WTC11 (cell line): ENCODE measurements at regions not wholly inside any gene's neighbourhood (a gene's known extent, or its start where the extent isn't known, plus 50 kb on each side); places are given as distances from the start of the nearest gene placed in this dataset.

ENCODE experiments used
- ATAC-seq: fragments of 200-7000 bp; cut with Tn5 transposase; 2 replicates; pipeline ENCODE4 v1.10.0; 2021; ENCODE audit warnings: mild to moderate bottlenecking, moderate library complexity
- CTCF ChIA-PET: fragments of 300-600 bp; sonication (Branson Sonifier 250); formaldehyde crosslinking; loops from one replicate; lab custom pipeline; 2021; ENCODE audit warnings: antibody characterized with exemption; lab: Charles Lee
- POLR2A ChIA-PET: fragments of 350-600 bp; sonication (Branson Sonifier 250); formaldehyde crosslinking; loops from one replicate; lab custom pipeline; 2021; ENCODE audit warnings: antibody characterized with exemption; lab: Charles Lee
- DNase-seq: peaks from one replicate; pipeline ENCODE4 v3.0.0; 2021; ENCODE audit warnings: low spot score
- H3K27ac Mint-ChIP-seq: 2 replicates; pipeline ENCODE4 v1.8.0; 2021; ENCODE audit warnings: mixed read lengths
- H3K27me3 Mint-ChIP-seq: 2 replicates; pipeline ENCODE4 v1.8.0; 2021; ENCODE audit warnings: low read depth, mild to moderate bottlenecking, moderate library complexity, mixed read lengths
- H3K36me3 Mint-ChIP-seq: 2 replicates; pipeline ENCODE4 v1.8.0; 2021; ENCODE audit warnings: mixed read lengths
- H3K4me1 Mint-ChIP-seq: 2 replicates; pipeline ENCODE4 v1.8.0; 2022; ENCODE audit warnings: mixed read lengths
- H3K4me3 Mint-ChIP-seq: 2 replicates; pipeline ENCODE4 v1.8.0; 2021; ENCODE audit warnings: mild to moderate bottlenecking, moderate library complexity, mixed read lengths
- H3K9me3 Mint-ChIP-seq: 2 replicates; pipeline ENCODE4 v1.8.0; 2021; ENCODE audit warnings: mixed read lengths
- ATF2 ChIP-seq: sonication (generic); formaldehyde crosslinking; IDR thresholded peaks from 2 replicates; pipeline ENCODE4 v1.8.1; 2022; ENCODE audit warnings: low read depth, missing genetic modification reagents, borderline replicate concordance
- CREB1 ChIP-seq: sonication (generic); formaldehyde crosslinking; IDR thresholded peaks from 2 replicates; pipeline ENCODE4 v1.8.0; 2023; ENCODE audit warnings: mild to moderate bottlenecking, missing genetic modification reagents
- ERG ChIP-seq: fragments of 250-450 bp; sonication (Bioruptor Pico); IDR thresholded peaks from 2 replicates; pipeline ENCODE4 v1.8.0; 2021; ENCODE audit warnings: mild to moderate bottlenecking
- FOXJ3 ChIP-seq: sonication (generic); formaldehyde crosslinking; IDR thresholded peaks from 2 replicates; pipeline ENCODE4 v1.9.0; 2021; ENCODE audit warnings: missing genetic modification reagents, mild to moderate bottlenecking, borderline replicate concordance
- MLX ChIP-seq: sonication (generic); formaldehyde crosslinking; IDR thresholded peaks from 2 replicates; pipeline ENCODE4 v1.8.1; 2023; ENCODE audit warnings: mild to moderate bottlenecking, missing genetic modification reagents, moderate library complexity
- PRRX2 ChIP-seq: fragments of 250-450 bp; sonication (Bioruptor Pico); IDR thresholded peaks from 2 replicates; pipeline ENCODE4 v1.8.0; 2021; ENCODE audit warnings: mild to moderate bottlenecking
- SOX15 ChIP-seq: fragments of 250-450 bp; sonication (Bioruptor Pico); IDR thresholded peaks from 2 replicates; pipeline ENCODE4 v1.9.0; 2021; ENCODE audit warnings: mild to moderate bottlenecking
- TCF7 ChIP-seq: sonication (generic); formaldehyde crosslinking; IDR thresholded peaks from 2 replicates; pipeline ENCODE4 v1.8.0; 2022; ENCODE audit warnings: mild to moderate bottlenecking, low read depth, missing genetic modification reagents, moderate library complexity
- ZBTB43 ChIP-seq: sonication (generic); formaldehyde crosslinking; IDR thresholded peaks from 2 replicates; pipeline ENCODE4 v1.8.1; 2023; ENCODE audit warnings: mild to moderate bottlenecking, missing genetic modification reagents
- TF ChIP-seq, protein P1 (sequence below): fragments of 250-450 bp; sonication (Bioruptor Pico); IDR thresholded peaks from 2 replicates; pipeline ENCODE4 v2.1.2; 2022; ENCODE audit warnings: mild to moderate bottlenecking, moderate library complexity
- TF ChIP-seq, protein P2 (sequence below): sonication (generic); formaldehyde crosslinking; IDR thresholded peaks from 2 replicates; pipeline ENCODE4 v1.8.0; 2023; ENCODE audit warnings: mild to moderate bottlenecking, missing genetic modification reagents
- TF ChIP-seq, protein P3 (sequence below): sonication (generic); formaldehyde crosslinking; IDR thresholded peaks from 2 replicates; pipeline ENCODE4 v1.8.1; 2022; ENCODE audit warnings: low read depth, mild to moderate bottlenecking, moderate library complexity, missing genetic modification reagents, borderline replicate concordance
- TF ChIP-seq, protein P4 (sequence below): sonication (generic); formaldehyde crosslinking; IDR thresholded peaks from 2 replicates; pipeline ENCODE4 v1.8.1; 2023; ENCODE audit warnings: mild to moderate bottlenecking, missing genetic modification reagents, borderline replicate concordance

DNA sequence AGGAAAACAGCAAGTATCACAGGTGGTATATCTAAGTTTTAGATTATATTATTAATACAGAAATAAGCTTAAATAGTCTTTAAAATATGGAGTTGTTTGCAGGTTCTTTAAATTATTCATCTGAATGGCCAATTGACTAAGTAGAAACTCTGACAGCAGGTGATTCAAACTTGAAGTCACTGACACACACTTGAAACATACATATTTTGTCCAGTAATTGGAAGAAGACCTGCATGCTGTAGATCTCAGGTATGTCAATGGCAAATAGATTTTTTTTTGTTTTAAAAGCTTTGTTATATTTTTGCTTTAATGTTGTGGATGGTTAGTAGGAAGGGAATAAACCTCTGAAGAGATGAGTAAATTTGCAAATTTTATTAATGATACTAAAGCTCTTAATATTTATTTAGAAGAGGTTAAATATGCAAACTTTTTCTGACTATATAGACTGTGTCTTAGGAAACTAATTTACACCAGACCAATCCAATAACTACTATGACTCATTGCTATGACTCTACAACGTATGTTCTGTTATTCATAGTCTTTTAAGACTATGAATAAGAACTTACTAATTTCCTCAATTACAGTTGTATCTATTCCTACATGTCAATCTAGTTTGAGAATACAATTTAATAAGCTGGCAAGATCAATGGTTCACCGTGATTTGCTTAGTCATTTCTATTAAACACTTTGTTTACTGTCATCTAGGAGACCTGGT, 53.9 kb upstream of the RORB start (continued):
- no peak for TF ChIP-seq MLX (CRISPR knock-in tag)
- no peak for TF ChIP-seq PRRX2 (CRISPR knock-in tag)
- TF ChIP-seq, protein P1, sequence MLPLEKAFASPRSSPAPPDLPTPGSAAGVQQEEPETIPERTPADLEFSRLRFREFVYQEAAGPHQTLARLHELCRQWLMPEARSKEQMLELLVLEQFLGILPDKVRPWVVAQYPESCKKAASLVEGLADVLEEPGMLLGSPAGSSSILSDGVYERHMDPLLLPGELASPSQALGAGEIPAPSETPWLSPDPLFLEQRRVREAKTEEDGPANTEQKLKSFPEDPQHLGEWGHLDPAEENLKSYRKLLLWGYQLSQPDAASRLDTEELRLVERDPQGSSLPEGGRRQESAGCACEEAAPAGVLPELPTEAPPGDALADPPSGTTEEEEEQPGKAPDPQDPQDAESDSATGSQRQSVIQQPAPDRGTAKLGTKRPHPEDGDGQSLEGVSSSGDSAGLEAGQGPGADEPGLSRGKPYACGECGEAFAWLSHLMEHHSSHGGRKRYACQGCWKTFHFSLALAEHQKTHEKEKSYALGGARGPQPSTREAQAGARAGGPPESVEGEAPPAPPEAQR (CRISPR knock-in tag) = no peak
- TF ChIP-seq, protein P2, sequence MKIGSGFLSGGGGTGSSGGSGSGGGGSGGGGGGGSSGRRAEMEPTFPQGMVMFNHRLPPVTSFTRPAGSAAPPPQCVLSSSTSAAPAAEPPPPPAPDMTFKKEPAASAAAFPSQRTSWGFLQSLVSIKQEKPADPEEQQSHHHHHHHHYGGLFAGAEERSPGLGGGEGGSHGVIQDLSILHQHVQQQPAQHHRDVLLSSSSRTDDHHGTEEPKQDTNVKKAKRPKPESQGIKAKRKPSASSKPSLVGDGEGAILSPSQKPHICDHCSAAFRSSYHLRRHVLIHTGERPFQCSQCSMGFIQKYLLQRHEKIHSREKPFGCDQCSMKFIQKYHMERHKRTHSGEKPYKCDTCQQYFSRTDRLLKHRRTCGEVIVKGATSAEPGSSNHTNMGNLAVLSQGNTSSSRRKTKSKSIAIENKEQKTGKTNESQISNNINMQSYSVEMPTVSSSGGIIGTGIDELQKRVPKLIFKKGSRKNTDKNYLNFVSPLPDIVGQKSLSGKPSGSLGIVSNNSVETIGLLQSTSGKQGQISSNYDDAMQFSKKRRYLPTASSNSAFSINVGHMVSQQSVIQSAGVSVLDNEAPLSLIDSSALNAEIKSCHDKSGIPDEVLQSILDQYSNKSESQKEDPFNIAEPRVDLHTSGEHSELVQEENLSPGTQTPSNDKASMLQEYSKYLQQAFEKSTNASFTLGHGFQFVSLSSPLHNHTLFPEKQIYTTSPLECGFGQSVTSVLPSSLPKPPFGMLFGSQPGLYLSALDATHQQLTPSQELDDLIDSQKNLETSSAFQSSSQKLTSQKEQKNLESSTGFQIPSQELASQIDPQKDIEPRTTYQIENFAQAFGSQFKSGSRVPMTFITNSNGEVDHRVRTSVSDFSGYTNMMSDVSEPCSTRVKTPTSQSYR (CRISPR knock-in tag) = no peak
- TF ChIP-seq, protein P3, sequence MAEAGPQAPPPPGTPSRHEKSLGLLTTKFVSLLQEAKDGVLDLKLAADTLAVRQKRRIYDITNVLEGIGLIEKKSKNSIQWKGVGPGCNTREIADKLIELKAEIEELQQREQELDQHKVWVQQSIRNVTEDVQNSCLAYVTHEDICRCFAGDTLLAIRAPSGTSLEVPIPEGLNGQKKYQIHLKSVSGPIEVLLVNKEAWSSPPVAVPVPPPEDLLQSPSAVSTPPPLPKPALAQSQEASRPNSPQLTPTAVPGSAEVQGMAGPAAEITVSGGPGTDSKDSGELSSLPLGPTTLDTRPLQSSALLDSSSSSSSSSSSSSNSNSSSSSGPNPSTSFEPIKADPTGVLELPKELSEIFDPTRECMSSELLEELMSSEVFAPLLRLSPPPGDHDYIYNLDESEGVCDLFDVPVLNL (CRISPR knock-in tag) = no peak
- no peak for TF ChIP-seq FOXJ3 (CRISPR knock-in tag)
- no peak for TF ChIP-seq ATF2 (CRISPR knock-in tag)
- no peak for TF ChIP-seq SOX15 (CRISPR knock-in tag)
- TF ChIP-seq ZBTB43 (CRISPR knock-in tag) = no peak

DNA sequence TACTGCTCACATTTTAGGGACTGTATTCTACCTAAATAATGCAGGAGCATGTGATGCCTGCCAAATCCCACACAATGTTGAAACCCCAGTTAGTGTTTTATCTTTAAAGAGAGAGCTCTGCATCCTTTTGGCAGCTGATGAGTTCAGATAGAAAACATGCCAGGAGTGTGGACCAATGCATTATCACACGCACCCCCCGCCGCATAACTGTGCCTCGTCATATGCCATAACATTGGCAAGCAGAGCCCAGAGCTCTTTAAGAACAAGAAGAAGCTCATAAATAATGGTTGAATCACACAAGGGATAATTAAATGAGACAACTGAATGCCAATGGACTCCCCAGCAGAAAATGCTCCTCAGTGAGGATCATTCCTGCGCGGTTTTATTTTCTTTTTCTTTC, 52.8 kb upstream of the RORB start:
- H3K4me1 Mint-ChIP-seq = peaks cover 9% of the 10 kb centered on the region
- ChIA-PET CTCF (no interaction called here), POLR2A (no interaction called here)
- no peaks in the 10 kb centered on the region for H3K36me3 Mint-ChIP-seq
- no peaks in the 10 kb centered on the region for H3K9me3 Mint-ChIP-seq
- ATAC-seq = no peak
- no peak overlapping the region for H3K27ac Mint-ChIP-seq
- DNase-seq = no peak
- H3K4me3 Mint-ChIP-seq = no peak overlapping the region
- no peaks in the 10 kb centered on the region for H3K27me3 Mint-ChIP-seq
- TF ChIP-seq CREB1 (CRISPR knock-in tag) (no peak), ERG (no peak), TCF7 (CRISPR knock-in tag) (no peak)
- TF ChIP-seq, protein P4, sequence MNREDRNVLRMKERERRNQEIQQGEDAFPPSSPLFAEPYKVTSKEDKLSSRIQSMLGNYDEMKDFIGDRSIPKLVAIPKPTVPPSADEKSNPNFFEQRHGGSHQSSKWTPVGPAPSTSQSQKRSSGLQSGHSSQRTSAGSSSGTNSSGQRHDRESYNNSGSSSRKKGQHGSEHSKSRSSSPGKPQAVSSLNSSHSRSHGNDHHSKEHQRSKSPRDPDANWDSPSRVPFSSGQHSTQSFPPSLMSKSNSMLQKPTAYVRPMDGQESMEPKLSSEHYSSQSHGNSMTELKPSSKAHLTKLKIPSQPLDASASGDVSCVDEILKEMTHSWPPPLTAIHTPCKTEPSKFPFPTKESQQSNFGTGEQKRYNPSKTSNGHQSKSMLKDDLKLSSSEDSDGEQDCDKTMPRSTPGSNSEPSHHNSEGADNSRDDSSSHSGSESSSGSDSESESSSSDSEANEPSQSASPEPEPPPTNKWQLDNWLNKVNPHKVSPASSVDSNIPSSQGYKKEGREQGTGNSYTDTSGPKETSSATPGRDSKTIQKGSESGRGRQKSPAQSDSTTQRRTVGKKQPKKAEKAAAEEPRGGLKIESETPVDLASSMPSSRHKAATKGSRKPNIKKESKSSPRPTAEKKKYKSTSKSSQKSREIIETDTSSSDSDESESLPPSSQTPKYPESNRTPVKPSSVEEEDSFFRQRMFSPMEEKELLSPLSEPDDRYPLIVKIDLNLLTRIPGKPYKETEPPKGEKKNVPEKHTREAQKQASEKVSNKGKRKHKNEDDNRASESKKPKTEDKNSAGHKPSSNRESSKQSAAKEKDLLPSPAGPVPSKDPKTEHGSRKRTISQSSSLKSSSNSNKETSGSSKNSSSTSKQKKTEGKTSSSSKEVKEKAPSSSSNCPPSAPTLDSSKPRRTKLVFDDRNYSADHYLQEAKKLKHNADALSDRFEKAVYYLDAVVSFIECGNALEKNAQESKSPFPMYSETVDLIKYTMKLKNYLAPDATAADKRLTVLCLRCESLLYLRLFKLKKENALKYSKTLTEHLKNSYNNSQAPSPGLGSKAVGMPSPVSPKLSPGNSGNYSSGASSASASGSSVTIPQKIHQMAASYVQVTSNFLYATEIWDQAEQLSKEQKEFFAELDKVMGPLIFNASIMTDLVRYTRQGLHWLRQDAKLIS = no peak
